Activated CD4-positive, alpha-beta T cell treated with anti-CD3 and anti-CD28 coated beads, Interleukin-2, amount 50 U/mL, for 48 hours (primary cell): ENCODE measurements at regions not wholly inside any gene's neighbourhood (a gene's known extent, or its start where the extent isn't known, plus 50 kb on each side); places are given as distances from the start of the nearest gene placed in this dataset.
"Not testable (repeated sequence)": the region's sequence is repeated elsewhere in the genome, so short reads cannot be mapped to it uniquely, and the experiment has no call there.

Experiments
- DNase-seq, 2 experiments: peaks; one replicate each; pipeline ENCODE4 v3.0.0-alpha.2; 2020

GRCh38 chr17:16870253-16871245 is 101.4 kb downstream of the TNFRSF13B start:
- no peak for DNase-seq

GRCh38 chr17:16869531-16870252 is 102.2 kb downstream of the TNFRSF13B start:
- DNase-seq = not testable (repeated sequence)

DNA sequence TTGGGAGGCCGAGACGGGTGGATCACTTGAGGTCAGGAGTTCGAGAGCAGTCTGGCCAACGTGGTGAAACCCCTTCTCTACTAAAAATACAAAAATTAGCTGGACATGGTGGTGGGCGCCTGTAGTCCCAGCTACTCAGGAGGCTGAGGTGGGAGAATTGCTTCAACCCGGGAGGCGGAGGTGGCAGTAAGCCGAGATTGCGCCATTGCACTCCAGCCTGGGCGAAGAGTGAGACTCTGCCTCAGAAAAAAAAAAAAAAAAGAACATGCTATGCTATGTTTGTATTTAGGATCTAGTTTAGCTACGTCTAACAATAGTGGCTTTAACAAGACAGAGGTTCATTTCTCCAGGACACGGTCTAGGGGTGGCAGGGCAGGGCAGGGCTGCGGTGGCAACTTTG is 103.3 kb downstream of the TNFRSF13B start:
- DNase-seq = not testable (repeated sequence)

GRCh38 chr17:16867545-16867944 is 104.4 kb downstream of the TNFRSF13B start:
- DNase-seq = not testable (repeated sequence)

DNA sequence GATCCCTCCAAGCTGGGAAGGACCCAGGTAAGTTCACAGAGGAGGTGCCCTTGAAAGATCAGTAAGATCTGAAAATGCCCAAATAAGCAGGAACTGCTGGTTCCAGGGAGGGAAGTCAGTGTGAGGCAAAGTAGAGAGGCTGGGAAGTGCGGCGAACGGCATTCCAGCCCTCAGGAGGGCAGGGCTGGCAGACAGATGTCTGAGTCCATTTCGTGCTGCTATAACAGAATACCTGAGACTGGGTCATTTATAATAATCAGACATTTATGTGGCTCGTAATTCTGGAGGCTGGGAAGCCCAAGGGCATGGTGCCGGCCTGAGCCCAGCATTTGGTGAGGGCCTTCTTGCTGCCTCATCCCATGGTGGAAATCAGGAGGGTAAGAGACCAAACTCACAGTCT is 105.1 kb downstream of the TNFRSF13B start:
- not testable (repeated sequence) for DNase-seq

- no peak for DNase-seq
Observed at GRCh38 chr17:16866436-16866835, 105.5 kb downstream of the TNFRSF13B start.

DNA sequence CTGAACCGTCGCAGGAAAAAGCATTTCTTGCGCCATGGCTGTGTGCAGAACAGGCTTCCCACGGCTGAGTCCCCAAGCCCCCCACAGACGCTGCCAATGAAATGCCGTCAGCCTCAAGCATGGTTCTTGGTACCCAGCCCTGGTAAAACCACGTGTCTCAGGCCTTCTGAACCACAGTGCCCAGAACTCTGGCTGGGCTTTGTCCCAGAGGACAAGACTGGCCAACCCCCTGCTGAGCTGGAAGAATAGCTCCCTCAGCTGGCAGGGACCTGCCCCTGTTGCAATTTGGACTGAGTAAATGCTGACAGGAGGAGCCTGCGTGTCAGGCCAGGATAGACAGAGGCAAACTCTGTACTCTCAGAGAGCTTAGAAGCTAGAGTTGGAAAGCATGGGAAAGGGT is 106.2 kb downstream of the TNFRSF13B start:
- not testable (repeated sequence) for DNase-seq

DNA sequence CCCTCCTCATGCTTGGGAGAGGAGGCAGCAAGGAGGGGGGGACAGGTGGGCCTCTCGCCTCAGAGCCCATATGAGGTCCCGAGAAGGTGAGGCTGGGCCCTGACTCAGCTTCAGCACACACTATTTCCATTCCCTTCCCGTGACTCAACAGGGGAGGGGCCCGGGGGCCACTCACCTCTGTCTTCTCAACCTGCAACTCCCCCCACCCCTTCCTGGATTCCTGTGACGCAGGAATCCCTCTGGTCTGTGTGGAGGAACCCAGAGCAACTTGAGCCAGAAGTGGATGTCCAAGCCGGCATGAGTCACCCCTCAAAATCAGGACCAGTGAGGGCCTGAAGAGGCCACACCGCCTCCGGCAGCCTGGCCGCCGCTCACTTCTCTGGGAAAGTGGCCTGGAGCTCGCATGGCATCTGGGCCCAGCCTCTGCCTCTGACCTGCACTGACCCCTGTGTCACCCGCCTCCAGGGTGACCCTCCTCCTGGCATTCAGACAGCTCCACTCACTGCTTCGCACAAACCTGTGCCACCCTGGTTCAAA is 106.8 kb downstream of the TNFRSF13B start:
- not testable (repeated sequence) for DNase-seq

DNA sequence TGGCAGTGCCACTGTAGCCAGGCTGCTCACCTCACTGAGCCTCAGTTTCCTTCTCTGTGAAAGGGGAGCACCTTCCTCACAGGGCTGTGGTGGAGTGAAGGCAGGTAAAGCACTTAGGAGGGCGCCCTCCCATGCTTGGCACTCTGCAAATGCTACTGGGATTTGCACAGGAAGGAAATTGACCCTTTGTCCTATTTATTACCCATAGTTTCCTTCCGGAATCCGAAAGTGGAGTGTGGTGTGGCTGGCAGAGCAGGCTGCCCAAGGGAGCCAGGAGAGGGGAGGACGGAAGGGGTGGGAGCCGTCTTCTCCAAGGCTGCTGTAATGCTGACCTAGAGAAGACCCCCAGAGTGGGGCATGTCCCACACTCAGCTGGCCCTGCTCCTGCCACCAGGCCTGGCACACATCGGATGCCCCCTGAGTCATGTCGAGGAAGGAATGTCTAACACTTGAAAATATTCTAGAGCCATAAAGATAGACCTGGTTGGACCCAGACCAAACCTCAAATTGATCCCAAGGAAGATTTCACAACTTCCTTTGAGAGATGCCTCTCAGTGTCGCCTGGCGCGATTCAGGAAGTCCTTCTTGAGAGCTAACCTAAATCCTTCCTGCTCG is 107.3 kb downstream of the TNFRSF13B start:
- DNase-seq = not testable (repeated sequence)

- DNase-seq = not testable (repeated sequence)
Observed at GRCh38 chr17:16861152-16861551, 110.8 kb downstream of the TNFRSF13B start.

GRCh38 chr17:16860467-16860866 is 111.5 kb downstream of the TNFRSF13B start:
- DNase-seq = not testable (repeated sequence)

DNA sequence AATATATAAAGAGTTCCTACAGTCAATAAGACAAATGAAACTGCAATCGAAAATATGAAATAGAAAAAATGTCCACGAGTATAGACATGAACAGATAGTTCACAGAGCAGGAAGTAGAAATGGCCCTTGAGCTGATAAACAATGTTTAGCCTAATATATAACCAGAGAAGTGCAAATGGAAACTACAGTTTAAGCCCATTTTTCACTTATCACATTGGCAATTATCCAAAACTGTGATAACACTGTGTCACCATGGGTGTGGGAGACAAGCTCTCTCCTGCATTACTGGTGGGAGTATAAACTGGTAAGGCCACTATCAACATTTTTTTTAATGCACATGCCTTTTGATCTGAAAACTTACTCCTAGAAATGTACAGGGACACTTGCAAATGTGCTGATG is 112.4 kb downstream of the TNFRSF13B start:
- not testable (repeated sequence) for DNase-seq

- not testable (repeated sequence) for DNase-seq
Observed at GRCh38 chr17:16857746-16858145, 114.2 kb downstream of the TNFRSF13B start.

DNA sequence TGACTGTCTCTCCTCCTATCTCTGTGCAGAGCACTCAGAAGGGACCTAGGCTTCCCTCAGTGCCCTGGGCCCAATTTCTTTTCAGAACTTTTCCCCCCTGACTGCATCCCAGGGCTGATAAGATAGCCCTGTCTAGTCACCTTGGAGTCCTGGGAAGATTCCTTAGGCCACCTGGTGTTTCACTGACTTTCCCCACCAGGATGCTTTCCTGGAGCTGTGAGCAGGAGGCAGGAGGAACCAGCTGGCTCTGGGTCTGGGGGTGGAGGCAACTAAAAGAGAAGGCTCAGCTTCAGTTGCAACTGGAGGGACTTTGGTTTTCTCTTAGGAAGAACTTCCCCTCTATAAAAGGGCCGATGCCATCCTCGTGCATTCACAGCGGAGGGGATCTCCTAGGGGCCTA is 115.1 kb downstream of the TNFRSF13B start:
- not testable (repeated sequence) for DNase-seq

DNA sequence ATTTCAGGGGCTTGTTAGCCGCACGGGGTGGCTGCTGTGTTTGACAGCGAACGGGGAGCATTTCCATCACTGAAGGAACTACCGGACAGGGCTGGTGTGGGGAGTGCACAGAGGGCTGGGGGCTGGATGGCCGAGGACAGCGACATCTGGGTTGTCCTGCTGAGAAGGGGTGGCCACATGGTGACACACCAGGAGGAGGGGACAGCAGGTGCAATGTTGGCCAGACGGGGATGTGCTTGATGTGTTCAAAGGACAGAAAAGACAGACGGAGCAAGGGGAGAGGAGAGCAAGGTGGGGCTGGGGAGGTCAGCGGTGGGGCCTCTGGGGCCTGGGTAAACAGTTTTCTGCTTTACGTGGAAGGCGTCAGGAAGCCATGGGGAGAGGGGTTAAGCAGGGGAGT is 115.7 kb downstream of the TNFRSF13B start:
- not testable (repeated sequence) for DNase-seq

GRCh38 chr17:16854636-16855035 is 117.3 kb downstream of the TNFRSF13B start:
- DNase-seq = not testable (repeated sequence)

DNA sequence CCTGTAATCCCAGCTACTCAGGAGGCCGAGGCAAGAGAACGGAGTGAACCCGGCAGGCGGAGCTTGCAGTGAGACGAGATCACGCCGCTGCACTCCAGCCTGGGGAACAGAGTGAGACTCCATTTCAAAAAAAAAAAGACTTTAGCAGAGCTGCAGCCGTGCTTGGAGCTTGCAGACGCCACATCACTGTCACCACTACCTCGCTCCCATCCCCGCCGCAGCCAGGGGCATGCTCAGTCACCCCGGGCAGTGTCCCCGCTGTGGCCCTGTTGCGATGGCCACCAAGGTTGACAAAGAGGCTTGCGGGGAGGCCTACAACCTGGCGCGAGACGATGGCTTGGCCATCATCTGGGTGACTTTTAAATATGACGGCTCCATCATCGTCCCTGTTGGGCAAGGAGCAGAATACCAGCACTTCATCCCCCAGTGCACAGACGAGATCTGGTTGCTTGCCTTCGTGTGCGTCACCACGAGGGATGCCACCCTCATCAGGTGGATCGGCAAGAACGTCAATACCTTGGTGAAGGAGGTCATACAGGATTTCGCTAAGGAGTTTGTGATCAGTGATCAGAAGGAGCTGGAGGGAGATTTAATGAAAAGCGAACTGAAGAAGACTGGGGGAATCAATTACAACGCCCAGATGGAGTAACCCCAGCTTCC is 118.1 kb downstream of the TNFRSF13B start:
- DNase-seq = no peak

DNA sequence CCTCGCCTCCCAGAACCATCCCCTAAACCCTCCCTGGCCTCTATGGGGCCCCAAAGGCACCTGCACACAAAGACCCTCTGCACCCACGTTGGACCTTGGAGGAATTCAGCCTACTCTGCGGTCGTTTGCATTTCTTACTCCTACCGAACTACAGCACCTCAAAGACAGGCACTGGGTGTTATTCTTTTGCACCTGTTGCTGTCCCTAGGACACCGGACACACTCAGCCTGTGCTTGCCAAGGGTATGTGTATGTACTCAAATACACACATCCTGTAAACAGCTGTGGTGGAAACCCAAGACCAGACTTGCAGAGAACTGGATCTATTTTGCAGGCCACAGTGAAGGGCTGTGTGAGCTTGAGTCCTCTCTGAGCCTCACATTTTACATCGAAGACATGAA is 122.1 kb downstream of the TNFRSF13B start:
- not testable (repeated sequence) for DNase-seq

DNA sequence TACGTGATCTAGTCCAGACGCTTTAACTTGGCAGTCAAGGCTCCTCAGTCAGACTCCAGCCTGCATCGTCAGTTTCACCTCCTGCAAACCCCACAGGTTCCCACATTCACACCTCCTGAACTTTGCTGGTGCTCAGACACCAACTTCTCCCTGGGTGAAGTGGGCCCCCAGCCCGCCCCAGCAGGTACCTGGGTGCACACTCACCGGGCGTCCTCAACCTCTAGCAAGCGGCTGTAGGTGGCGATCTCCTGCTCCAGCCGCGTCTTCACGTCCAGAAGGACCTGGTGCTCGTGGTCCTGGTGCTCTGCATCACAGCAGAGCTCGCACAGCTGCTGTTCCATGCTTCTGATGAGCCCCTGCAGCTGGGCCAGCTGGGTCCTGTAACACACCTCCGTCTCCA is 122.9 kb downstream of the TNFRSF13B start:
- not testable (repeated sequence) for DNase-seq

DNA sequence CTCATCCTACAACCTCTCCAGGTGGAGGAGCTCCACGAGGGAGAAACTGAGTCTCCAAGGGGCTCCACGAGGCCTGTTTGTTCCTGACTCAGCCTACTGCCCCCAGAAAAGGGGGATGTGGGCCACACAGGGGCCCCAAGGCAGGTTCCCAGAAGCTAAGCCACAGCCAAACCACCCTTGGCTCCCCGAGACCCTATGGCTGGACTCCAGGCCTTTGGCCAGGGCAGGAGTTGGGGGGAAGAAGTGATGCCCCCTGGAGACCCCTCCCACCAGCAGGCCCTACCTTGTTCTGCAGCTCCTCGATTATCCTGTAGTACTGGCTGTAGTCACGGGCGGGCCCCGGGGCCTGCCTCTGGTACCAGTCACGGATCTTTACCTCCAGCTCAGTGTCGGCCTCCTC is 126.8 kb downstream of the TNFRSF13B start:
- DNase-seq = not testable (repeated sequence)

DNA sequence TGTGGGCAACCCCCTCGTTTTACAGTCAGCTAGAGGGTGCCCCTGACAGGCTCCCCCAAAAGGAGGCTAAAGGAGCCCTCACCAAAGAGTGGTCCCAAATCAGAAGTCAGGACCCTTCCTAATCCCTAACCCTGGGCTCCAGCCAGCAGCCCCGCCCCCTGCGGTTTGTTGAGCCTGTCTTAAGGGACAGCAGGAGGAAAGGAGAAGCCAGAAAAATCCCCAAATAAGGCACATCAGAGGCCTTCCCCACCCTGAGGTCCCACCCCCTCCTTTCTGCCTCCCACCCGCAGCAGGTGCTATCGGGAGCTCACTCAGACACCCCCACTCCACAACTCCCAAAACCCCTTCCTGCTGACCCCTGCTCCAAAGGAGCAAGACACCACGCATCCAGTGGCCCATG is 127.2 kb downstream of the TNFRSF13B start:
- not testable (repeated sequence) for DNase-seq

- DNase-seq = not testable (repeated sequence)
Observed at GRCh38 chr17:16843511-16843910, 128.4 kb downstream of the TNFRSF13B start.
